Right lobe of liver (tissue), 6 donors: ENCODE measurements at regions not wholly inside any gene's neighbourhood (a gene's known extent, or its start where the extent isn't known, plus 50 kb on each side); places are given as distances from the start of the nearest gene placed in this dataset.

Experiments
- ATAC-seq, 4 donors: fragments of 200-7000 bp; cut with Tn5 transposase; one replicate each; pipeline ENCODE4 v1.9.1; 2020; ENCODE audit warnings: mild to moderate bottlenecking in 4 of 4, moderate library complexity in 4 of 4
- DNase-seq, 3 donors: peaks; one replicate each; pipeline ENCODE4 v3.0.0-alpha.2; 2020
- H3K27ac ChIP-seq, 3 donors: fragments of 200-600 bp; one replicate each; pipeline ENCODE4 v1.8.0; 2022
- H3K27me3 ChIP-seq, 2 donors: fragments of 200-600 bp; one replicate each; pipeline ENCODE4 v1.8.0; 2022
- H3K36me3 ChIP-seq, 4 donors: fragments of 200-600 bp; sonication (generic) in 1 of 4; one replicate each; pipeline versions ENCODE4 v1.5.1 to v1.8.0; 2017 to 2022; ENCODE audit warnings: control low read depth in 1 of 4
- H3K4me1 ChIP-seq, 4 donors: fragments of 200-600 bp; sonication (generic) in 1 of 4; one replicate each; pipeline versions ENCODE4 v1.5.1 to v1.8.0; 2017 to 2022; ENCODE audit warnings: control low read depth in 1 of 4
- H3K4me3 ChIP-seq, 3 donors: fragments of 200-600 bp; one replicate each; pipeline ENCODE4 v1.8.0; 2022
- H3K9me3 ChIP-seq, 4 donors: fragments of 200-600 bp; sonication (generic) in 1 of 4; one replicate each; pipeline versions ENCODE4 v1.5.1 to v1.8.0; 2017 to 2022; ENCODE audit warnings: control low read depth in 1 of 4
- POLR2A ChIP-seq: fragments of 450-650 bp; IDR thresholded peaks from one replicate; pipeline ENCODE4 v1.6.1; 2017; ENCODE audit warnings: antibody characterized with exemption, mild to moderate bottlenecking
- WGBS: methylation state at CpG from one replicate; pipeline ENCODE4 v1.1.6; 2018; ENCODE audit warnings: low coverage, low lambda C conversion rate; ENCODE audit not compliant: insufficient coverage; ENCODE audit errors: missing lambda C conversion rate; 5-methylcytosine and 5-hydroxymethylcytosine counted together
- intact Hi-C, 2 donors: fragments of 100-400 bp; cut with DNase I; formaldehyde crosslinking; loops; one replicate each; pipeline versions ENCODE4 v1.11.2 to v1.14.1; 2022
- TF ChIP-seq, protein P1 (sequence below), 4 donors: fragments of 200-600 bp in 3 of 4; fragments of 450-650 bp in 1 of 4; IDR thresholded peaks; one replicate each; pipeline versions ENCODE4 v1.5.1 to v1.8.0; 2016 to 2022; ENCODE audit warnings: antibody characterized with exemption in 4 of 4, mild to moderate bottlenecking in 2 of 4
- donor health status: DM: no; HTN: yes; CAD: no.
- donor health status: DM: no; HTN: no; CAD: no.
- donor health status: DM: no; HTN: no; CAD: no.
- donor health status: DM: no; HTN: yes; CAD: no.
- donor health status: DM: no; HTN: yes; CAD: no.

DNA sequence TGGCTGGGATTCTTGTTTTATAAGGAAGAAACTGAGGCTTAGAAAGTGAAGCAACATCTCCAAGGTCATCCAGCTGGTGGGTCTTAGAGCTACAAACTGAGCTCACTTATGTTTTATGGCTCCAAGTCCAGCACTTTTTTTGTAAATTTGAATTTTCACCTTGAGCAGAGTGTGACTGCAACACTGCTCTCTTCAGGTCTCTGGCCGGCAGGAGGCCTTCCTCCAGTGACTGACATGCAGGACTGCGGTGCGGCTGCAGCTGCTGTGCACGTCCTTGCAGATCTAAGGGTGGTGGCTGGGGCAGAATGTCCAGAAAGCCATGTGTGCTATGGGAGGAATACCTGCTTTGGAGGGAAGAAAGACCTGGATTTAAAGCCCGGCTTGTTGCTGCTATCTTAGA lies 284.2 kb upstream of the POU3F1 start:
- H3K9me3 ChIP-seq: no peaks in the 10 kb centered on the region
- H3K27ac ChIP-seq: no peak overlapping the region
- H3K36me3 ChIP-seq: no peaks in the 10 kb centered on the region
- no peaks in the 10 kb centered on the region for H3K4me1 ChIP-seq
- DNase-seq (no peak), ATAC-seq (no peak)
- intact Hi-C loops: no loop called here
- WGBS: 82% methylated on average over 4 of the region's 5 CpGs
- H3K27me3 ChIP-seq: no peaks in the 10 kb centered on the region
- no peak overlapping the region for H3K4me3 ChIP-seq
- TF ChIP-seq, protein P1, sequence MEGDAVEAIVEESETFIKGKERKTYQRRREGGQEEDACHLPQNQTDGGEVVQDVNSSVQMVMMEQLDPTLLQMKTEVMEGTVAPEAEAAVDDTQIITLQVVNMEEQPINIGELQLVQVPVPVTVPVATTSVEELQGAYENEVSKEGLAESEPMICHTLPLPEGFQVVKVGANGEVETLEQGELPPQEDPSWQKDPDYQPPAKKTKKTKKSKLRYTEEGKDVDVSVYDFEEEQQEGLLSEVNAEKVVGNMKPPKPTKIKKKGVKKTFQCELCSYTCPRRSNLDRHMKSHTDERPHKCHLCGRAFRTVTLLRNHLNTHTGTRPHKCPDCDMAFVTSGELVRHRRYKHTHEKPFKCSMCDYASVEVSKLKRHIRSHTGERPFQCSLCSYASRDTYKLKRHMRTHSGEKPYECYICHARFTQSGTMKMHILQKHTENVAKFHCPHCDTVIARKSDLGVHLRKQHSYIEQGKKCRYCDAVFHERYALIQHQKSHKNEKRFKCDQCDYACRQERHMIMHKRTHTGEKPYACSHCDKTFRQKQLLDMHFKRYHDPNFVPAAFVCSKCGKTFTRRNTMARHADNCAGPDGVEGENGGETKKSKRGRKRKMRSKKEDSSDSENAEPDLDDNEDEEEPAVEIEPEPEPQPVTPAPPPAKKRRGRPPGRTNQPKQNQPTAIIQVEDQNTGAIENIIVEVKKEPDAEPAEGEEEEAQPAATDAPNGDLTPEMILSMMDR (IDR thresholded peaks at IDR 0.05): no peak
- TF ChIP-seq POLR2A: no peak

DNA sequence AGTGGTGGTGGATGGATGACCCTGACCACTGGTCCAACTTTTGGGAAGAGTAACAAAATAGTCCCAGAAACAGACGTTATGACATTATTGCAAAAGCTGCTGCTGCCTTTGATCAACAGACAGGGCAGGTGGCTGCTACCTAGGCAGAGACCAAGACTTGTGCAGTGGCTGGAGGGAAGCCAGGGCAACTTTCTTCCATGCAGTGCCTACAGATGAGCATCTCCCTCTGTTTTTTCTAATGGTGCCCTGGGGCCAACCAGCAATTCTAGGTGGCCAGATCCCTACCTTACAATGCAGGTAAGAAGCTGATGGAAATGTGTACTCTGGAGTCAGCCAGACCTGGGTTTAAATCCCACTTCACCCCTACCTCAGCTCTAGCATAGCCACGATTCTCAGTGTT lies 283.1 kb upstream of the POU3F1 start:
- 24% methylated on average over 2 of the region's 2 CpGs for WGBS
- no peak for TF ChIP-seq POLR2A
- TF ChIP-seq, protein P1 (IDR thresholded peaks at IDR 0.05): no peak
- ATAC-seq (no peak), DNase-seq (no peak)
- no peak overlapping the region for H3K4me3 ChIP-seq
- H3K36me3 ChIP-seq: no peaks in the 10 kb centered on the region
- intact Hi-C loops: no loop called here
- no peak overlapping the region for H3K27ac ChIP-seq
- no peaks in the 10 kb centered on the region for H3K27me3 ChIP-seq
- no peaks in the 10 kb centered on the region for H3K4me1 ChIP-seq
- H3K9me3 ChIP-seq: no peaks in the 10 kb centered on the region

DNA sequence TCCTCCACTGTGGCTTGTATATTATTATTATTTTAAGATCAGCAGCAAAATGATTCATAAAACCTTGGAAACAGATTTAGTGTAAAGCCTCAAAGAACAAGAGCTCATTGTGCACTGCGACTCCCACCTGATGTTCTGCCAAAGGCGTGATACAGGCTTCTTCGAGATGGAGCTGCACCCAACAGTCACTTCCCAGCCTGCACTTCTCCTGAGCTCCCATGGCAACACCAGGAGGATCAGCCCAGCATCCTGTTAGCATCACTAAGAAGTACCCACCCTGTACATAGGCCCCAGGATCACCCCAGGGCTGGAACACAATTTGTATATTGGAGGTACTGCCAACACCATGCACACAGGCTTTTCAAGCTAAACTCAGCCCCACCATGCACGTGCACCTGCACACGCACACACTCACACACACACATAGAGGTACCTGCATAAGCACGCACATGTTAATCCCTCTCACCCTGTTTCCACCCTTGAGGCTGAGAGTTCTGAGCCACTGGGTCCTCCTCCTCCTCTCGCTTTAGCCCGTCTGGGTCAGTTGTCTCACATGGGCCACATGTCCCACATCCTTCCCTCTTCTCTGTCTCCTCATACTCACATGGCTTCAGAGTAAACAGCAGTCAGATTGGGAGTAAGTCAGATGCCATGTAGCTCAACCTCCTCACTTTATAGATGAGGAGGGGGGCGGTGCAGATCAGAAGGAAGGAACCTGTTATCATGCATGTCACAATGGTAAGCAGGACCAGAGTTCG lies 281.9 kb upstream of the POU3F1 start:
- Histone ChIP-seq H3K4me1 (no peaks in the 10 kb centered on the region), H3K4me3 (no peak overlapping the region), H3K27me3 (no peaks in the 10 kb centered on the region), H3K36me3 (no peaks in the 10 kb centered on the region), H3K27ac (no peak overlapping the region), H3K9me3 (no peaks in the 10 kb centered on the region)
- 65% methylated on average over 9 of the region's 10 CpGs for WGBS
- ATAC-seq (no peak), DNase-seq (no peak)
- intact Hi-C loops: no loop called here
- TF ChIP-seq POLR2A: no peak
- TF ChIP-seq, protein P1 (IDR thresholded peaks at IDR 0.05): no peak

DNA sequence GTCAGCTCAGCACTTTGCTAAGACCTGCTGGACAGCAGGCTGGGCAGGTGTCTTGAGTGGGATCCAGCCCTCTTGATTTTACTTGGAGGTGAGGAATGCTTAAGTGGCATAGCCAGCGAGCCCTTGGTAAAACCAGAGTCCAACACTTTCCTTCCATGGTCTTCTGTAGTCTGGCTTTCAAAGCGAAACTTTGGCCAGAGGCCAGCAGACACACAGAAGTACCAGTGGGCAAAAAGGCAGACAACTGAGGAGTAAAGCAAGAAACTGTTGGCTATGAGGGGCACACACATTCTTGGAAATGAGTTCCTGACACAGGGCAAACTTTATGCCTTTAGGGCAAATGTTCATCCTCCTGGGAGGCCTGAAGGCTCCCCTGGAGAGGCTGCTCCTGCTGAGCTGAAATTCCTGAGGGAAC lies 281.0 kb upstream of the POU3F1 start:
- DNase-seq (no peak), ATAC-seq (no peak)
- Histone ChIP-seq H3K4me1 (no peaks in the 10 kb centered on the region), H3K36me3 (no peaks in the 10 kb centered on the region), H3K4me3 (no peak overlapping the region), H3K27me3 (no peaks in the 10 kb centered on the region), H3K9me3 (no peaks in the 10 kb centered on the region), H3K27ac (no peak overlapping the region)
- TF ChIP-seq POLR2A: no peak
- TF ChIP-seq, protein P1 (IDR thresholded peaks at IDR 0.05): no peak
- 49% methylated on average over 2 of the region's 2 CpGs for WGBS
- intact Hi-C loops: no loop called here
